Nephron progenitor cell (in vitro differentiated cells): ENCODE measurements at regions not wholly inside any gene's neighbourhood (a gene's known extent, or its start where the extent isn't known, plus 50 kb on each side); places are given as distances from the start of the nearest gene placed in this dataset.

ENCODE experiments used
- DNase-seq: peaks from one replicate; pipeline ENCODE4 v3.0.0; 2021
- H3K27ac Mint-ChIP-seq: 2 replicates; pipeline ENCODE4 v1.8.0; 2021; ENCODE audit warnings: mild to moderate bottlenecking, moderate library complexity, mixed read lengths
- H3K27me3 Mint-ChIP-seq: 2 replicates; pipeline ENCODE4 v1.8.0; 2021; ENCODE audit warnings: mild to moderate bottlenecking, low read depth, mixed read lengths; ENCODE audit not compliant: poor library complexity
- H3K36me3 Mint-ChIP-seq: 2 replicates; pipeline ENCODE4 v1.8.0; 2021; ENCODE audit warnings: low read depth, mixed read lengths
- H3K4me1 Mint-ChIP-seq: 2 replicates; pipeline ENCODE4 v1.8.0; 2021; ENCODE audit warnings: mixed read lengths
- H3K4me3 Mint-ChIP-seq: 2 replicates; pipeline ENCODE4 v1.8.0; 2021; ENCODE audit warnings: mild to moderate bottlenecking, moderate library complexity, mixed read lengths
- H3K9me3 Mint-ChIP-seq: 2 replicates; pipeline ENCODE4 v1.8.0; 2021; ENCODE audit warnings: mild to moderate bottlenecking, moderate library complexity, mixed read lengths
- CTCF ChIP-seq: fragments of 200-600 bp; sonication (generic); IDR thresholded peaks from 2 replicates; pipeline ENCODE4 v1.5.0; 2021; ENCODE audit warnings: antibody characterized with exemption

DNA sequence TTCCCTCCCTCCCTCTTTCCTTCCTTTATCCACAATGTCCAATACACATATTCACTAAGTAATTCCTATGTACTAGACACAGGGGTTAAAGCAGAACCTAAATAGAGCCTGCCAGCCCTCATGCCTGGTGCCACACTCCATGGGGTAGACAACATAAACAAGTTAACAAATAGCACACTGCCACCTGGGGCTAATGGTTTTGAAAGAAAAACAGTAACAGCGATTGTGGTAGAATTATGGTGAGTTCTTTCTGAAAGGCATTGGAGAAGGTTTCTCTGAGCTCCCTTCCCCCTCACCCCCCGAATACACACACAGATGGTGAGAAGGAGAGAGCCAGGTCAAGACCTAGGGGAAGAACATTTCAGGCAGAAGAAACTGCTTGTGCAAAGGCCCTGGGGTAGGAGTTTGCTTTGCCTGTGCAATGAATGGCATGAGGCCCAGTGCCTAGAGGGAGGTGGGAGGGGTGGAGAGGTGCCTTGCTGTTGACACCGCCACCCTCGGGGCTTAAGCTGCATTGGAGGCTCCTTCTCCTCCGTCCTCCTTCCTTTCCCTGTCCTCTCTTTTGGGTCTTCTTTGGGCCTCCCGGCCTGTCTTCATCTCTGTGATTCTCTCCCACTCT, 502.4 kb upstream of the SULF2 start:
- Mint-ChIP-seq H3K4me1 (peaks cover 35% of the 10 kb centered on the region), H3K27ac (no peak overlapping the region), H3K9me3 (no peaks in the 10 kb centered on the region), H3K27me3 (peaks cover 19% of the 10 kb centered on the region), H3K36me3 (no peaks in the 10 kb centered on the region), H3K4me3 (no peak overlapping the region)
- DNase-seq = no peak
- TF ChIP-seq CTCF = no peak

- Mint-ChIP-seq H3K27ac (no peak overlapping the region), H3K4me1 (peaks cover 35% of the 10 kb centered on the region), H3K36me3 (no peaks in the 10 kb centered on the region)
These were observed 501.8 kb upstream of the SULF2 start for GRCh38 chr20:48287021-48287494.

DNA sequence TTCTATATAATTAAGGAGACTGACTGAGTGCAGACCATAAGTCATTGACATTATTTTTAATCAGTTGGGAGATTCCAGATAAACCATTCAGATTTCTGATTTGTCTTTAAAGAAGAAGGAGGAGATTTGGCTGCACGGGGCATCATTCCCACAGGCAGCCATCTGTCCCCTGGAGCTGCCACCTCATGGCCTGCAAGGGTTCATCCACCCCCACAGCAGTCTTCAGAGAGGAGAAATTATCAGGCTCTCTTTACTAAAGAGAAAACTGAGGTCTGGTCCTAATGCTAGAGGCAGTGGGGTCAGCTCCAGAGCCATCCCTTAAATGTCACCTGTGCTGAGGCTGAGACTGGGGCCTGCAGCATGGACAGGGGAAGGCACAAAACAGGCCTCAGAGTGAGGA, 501.3 kb upstream of the SULF2 start:
- no peak for TF ChIP-seq CTCF
- no peak overlapping the region for H3K4me3 Mint-ChIP-seq
- no peaks in the 10 kb centered on the region for H3K9me3 Mint-ChIP-seq
- peaks cover 18% of the 10 kb centered on the region for H3K27me3 Mint-ChIP-seq
- DNase-seq = no peak
- H3K36me3 Mint-ChIP-seq = no peaks in the 10 kb centered on the region
- H3K27ac Mint-ChIP-seq = peak overlapping the region; percentile 21
- H3K4me1 Mint-ChIP-seq = peaks cover 35% of the 10 kb centered on the region

More at GRCh38 chr20:48287021-48287494, 501.8 kb upstream of the SULF2 start:
- no peaks in the 10 kb centered on the region for H3K9me3 Mint-ChIP-seq
- TF ChIP-seq CTCF = no peak
- H3K27me3 Mint-ChIP-seq = peaks cover 19% of the 10 kb centered on the region
- no peak for DNase-seq
- no peak overlapping the region for H3K4me3 Mint-ChIP-seq

GRCh38 chr20:48285656-48286055, 500.4 kb upstream of the SULF2 start:
- no peaks in the 10 kb centered on the region for H3K36me3 Mint-ChIP-seq
- peaks cover 35% of the 10 kb centered on the region for H3K4me1 Mint-ChIP-seq
- H3K9me3 Mint-ChIP-seq = no peaks in the 10 kb centered on the region
- H3K27ac Mint-ChIP-seq = no peak overlapping the region
- no peak overlapping the region for H3K4me3 Mint-ChIP-seq
- H3K27me3 Mint-ChIP-seq = peaks cover 12% of the 10 kb centered on the region
- TF ChIP-seq CTCF = no peak
- no peak for DNase-seq

GRCh38 chr20:48284837-48285236, 499.6 kb upstream of the SULF2 start:
- H3K27ac Mint-ChIP-seq = no peak overlapping the region
- H3K36me3 Mint-ChIP-seq = no peaks in the 10 kb centered on the region
- H3K9me3 Mint-ChIP-seq = no peaks in the 10 kb centered on the region
- H3K4me3 Mint-ChIP-seq = no peak overlapping the region
- no peak for DNase-seq
- TF ChIP-seq CTCF = no peak
- H3K27me3 Mint-ChIP-seq = peaks cover 14% of the 10 kb centered on the region
- H3K4me1 Mint-ChIP-seq = peaks cover 35% of the 10 kb centered on the region

DNA sequence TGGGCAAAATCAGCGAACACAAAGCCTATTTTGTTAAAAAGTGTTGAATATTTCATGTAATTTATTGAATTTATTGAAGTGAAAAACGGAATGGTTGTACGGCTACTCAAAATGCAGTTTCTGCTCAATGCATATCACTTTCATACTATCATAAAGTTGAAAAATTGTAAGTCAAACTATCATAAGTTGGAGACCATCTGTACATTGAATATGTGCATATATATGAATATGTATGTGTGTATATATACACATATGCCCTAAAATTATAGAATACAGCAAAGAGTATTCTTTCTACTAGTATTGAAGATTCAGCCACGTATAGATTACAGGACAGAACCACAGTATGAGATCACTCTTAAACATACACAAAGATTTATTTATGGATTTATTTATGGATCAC, 499.0 kb upstream of the SULF2 start:
- TF ChIP-seq CTCF = no peak
- no peak overlapping the region for H3K27ac Mint-ChIP-seq
- H3K9me3 Mint-ChIP-seq = no peaks in the 10 kb centered on the region
- DNase-seq = no peak
- peaks cover 39% of the 10 kb centered on the region for H3K4me1 Mint-ChIP-seq
- no peak overlapping the region for H3K4me3 Mint-ChIP-seq
- no peaks in the 10 kb centered on the region for H3K36me3 Mint-ChIP-seq
- H3K27me3 Mint-ChIP-seq = peaks cover 18% of the 10 kb centered on the region
